H1 (cell line): ENCODE measurements at regions not wholly inside any gene's neighbourhood (a gene's known extent, or its start where the extent isn't known, plus 50 kb on each side); places are given as distances from the start of the nearest gene placed in this dataset.

Experiments used
- ATF3 ChIP-seq: IDR thresholded peaks from 2 replicates; pipeline ENCODE4 v1.6.1; 2011; ENCODE audit warnings: low read depth, mild to moderate bottlenecking, low read length; ENCODE audit not compliant: insufficient read depth
- BACH1 ChIP-seq: IDR thresholded peaks from 2 replicates; pipeline ENCODE4 v1.6.1; 2012; ENCODE audit warnings: low read length, improper control_type of control experiment
- CEBPB ChIP-seq: IDR thresholded peaks from 2 replicates; pipeline ENCODE4 v1.6.1; 2012; ENCODE audit warnings: low read depth, low read length
- CTCF ChIP-seq, 3 experiments: IDR thresholded peaks; 1 replicate in 2 of 3; 2 replicates in 1 of 3; pipeline versions ENCODE4 v1.5.1 to v1.6.1; 2011; ENCODE audit warnings: low read length in 3 of 3, mild to moderate bottlenecking in 3 of 3, inconsistent platforms in 2 of 3, low read depth in 1 of 3, moderate library complexity in 1 of 3; ENCODE audit not compliant: insufficient read depth in 1 of 3; ENCODE audit errors: control extremely low read depth in 1 of 3
- EP300 ChIP-seq, 2 experiments: IDR thresholded peaks; 1 replicate in 1 of 2; 2 replicates in 1 of 2; pipeline ENCODE4 v1.6.1; 2011 to 2012; ENCODE audit warnings: low read depth in 2 of 2, low read length in 2 of 2, mild to moderate bottlenecking in 2 of 2, borderline replicate concordance in 1 of 2, inconsistent platforms in 1 of 2, moderate library complexity in 1 of 2
- EZH2 ChIP-seq: fragments of 200-600 bp; sonication (generic); IDR thresholded peaks from 2 replicates; pipeline ENCODE4 v1.7.1; 2012; ENCODE audit warnings: low read depth, mild to moderate bottlenecking, moderate library complexity, low read length, inconsistent platforms; ENCODE audit not compliant: severe bottlenecking
- JUN ChIP-seq: IDR thresholded peaks from 2 replicates; pipeline ENCODE4 v1.6.1; 2011; ENCODE audit warnings: low read depth, mild to moderate bottlenecking, improper control_type of control experiment, low read length
- POLR2AphosphoS5 ChIP-seq: IDR thresholded peaks from 2 replicates; pipeline ENCODE4 v1.6.1; 2011; ENCODE audit warnings: low read depth, low read length

DNA sequence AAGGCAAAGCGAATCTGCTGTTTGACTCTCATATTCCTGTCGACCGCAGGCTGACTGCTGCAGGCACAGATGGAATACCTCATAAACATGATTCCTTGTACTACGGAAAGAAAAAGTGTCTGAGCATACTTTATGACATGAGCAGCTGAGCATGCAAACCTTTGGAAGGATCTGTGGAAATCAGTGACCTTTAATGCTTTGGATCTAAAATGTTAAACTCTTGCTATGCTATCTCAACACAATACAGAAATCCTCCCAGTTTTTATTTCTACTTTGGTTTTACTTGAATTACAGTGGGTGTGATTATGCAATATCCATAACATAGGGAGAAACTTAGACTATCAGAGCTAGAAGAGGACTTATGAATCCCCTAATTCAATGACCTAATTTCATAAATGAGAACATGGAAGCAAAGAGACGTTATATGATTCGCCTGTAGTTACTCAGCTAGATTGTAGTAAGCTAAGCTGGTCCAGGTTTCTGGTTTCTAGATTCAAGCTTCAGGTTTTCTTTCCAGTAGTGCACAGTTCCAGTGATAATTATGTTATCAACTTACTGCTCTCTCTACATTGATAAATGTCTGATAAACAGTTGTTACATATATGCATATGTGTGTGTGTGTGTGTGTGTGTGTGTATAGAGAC is 127.6 kb upstream of the GBE1 start:
- TF ChIP-seq EZH2: no peak
- no peak for TF ChIP-seq ATF3
- TF ChIP-seq CTCF (IDR thresholded peaks at IDR 0.05; ENCODE audit: control extremely low read depth in 1 of 3, insufficient read depth in 1 of 3, low read depth in 1 of 3, low read length in 3 of 3): no peak
- no peak for TF ChIP-seq EP300 (IDR thresholded peaks at IDR 0.05; ENCODE audit: borderline replicate concordance in 1 of 2, low read depth in 2 of 2, low read length in 2 of 2)
- no peak for TF ChIP-seq JUN
- no peak for TF ChIP-seq POLR2AphosphoS5
- no peak for TF ChIP-seq CEBPB
- TF ChIP-seq BACH1: no peak
